ENCODE measurements at regions not wholly inside any gene's neighbourhood (a gene's known extent, or its start where the extent isn't known, plus 50 kb on each side); places are given as distances from the start of the nearest gene placed in this dataset.

DNA sequence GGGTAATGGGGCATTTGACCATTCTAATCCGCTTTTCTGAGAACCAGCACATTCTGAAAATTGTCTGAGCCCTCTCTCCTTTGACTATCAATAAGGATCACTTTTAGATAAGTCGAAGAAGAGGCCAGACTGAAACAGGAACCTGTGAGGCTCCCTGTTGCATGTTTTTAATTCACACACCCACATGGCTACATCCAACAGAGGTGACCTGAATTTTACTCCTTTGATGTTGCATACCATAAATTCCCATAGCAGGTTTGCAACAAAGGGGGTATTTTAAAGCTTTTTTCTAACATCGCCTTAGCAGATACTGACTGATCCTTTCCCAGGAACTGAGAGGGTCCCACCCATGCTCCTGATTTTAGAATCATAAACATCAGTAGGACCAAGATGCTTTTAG lies 450.8 kb downstream of the USP25 start:
- no peak for DNase-seq (ENCODE audit: low read depth)

DNA sequence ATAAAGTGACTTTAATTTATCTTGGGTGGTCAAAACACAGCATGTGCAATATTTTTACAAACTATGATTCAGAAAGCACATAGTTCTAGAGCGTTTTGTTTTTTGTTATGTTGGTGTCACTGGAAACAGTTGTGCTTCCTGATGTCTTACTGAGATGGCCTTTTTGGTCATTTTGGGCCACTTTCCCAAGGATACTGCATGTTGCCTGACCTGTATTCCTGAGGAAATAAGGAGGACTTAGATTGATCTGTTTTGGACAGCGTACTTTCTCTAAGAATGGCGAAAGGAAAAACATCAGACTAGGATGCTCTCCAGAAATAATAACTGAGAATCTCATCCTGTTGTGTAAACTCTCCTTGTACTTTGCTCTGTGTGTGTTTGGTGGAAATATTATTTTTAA lies 451.2 kb downstream of the USP25 start:
- no peak for DNase-seq (ENCODE audit: low read depth)

DNA sequence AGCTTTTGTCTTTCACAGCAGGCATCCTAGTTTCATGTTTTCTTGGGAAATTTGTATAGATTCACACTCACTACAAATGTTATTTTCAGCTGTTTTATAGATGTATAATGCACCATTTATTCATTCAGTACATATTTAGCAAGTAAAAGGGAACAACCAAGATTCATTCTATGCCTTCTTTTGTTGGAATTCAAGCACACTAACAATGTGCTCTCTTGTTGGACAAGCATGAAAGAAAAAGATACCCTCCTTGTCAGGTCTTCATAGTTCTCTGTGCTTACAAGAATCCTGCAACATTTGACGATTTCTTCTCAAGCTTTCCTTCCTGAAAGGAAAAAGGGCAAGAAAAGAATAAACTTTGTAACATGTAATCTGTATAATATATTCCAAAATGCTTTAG lies 456.0 kb downstream of the USP25 start:
- DNase-seq (ENCODE audit: low read depth), result no peak

DNA sequence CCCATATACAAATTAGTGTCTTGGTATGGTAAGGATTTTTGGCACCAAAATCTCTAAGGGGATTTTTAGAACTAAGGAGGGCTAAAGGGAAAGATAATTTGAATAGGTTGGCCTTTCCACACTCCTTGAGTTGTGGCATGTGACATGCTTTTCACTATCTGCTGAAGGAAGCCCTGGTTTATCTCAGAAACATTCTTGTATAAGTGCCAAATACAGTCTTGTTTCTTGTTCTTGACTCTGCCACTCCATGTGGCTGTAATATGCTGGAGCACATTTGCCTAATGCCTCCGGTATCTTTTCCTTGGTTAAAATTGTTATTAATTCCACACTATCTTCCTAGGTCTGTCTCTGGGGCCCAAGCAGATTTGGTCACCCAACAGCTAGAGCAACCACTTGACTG lies 457.0 kb downstream of the USP25 start:
- DNase-seq (ENCODE audit: low read depth), result no peak

DNA sequence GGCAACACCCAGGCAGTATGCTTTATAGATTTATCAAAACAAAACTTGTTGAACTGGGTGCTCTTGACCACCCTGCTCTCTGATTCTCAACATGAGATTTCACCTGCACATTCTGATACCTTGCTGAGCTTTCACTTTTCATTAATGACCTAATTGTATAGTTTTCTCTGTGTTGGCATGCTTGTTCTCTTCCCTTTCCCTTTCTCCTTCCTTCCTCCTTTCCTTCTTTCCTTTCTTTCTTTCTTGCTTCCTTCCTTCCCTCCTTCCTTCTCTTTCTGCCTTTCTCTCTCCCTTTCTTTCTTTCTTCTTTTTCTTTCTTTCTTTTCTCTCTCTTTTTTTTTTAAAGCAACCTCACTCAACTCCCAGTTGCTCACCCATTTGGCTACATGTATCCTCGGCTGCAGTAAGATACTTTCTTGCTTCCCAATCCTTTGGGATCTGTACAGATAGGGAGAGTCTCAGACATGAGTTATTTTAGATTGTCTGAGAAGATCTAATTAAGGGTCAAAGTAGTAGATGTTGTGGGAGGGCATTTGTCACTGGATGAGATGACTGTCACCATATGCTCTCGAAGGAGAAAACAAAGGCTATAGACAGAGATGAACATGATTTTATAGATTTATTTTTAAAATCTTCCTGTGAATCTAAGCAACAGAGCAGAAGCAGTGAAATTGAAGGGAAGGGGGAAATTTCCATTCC lies 458.0 kb downstream of the USP25 start:
- no peak for DNase-seq (ENCODE audit: low read depth)

DNA sequence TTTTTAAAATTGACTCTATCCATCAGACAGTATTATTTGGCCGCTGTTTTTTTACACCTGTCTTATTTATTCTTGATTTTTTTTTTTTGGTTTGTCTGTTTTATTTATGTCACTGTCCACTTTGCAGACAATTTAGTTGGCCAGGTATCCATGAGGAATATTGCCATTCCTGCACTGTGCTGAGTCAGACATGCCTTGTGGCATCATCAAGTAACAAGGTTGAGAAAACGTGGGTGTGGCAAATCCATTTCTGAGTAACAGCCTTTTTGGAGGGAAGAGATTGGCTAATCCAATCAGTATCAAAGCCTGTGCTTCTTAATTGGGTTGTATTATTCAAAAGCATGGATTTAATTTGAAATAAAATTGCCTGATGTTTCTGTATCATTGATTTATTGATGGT lies 463.1 kb downstream of the USP25 start:
- DNase-seq (ENCODE audit: low read depth), result no peak

DNA sequence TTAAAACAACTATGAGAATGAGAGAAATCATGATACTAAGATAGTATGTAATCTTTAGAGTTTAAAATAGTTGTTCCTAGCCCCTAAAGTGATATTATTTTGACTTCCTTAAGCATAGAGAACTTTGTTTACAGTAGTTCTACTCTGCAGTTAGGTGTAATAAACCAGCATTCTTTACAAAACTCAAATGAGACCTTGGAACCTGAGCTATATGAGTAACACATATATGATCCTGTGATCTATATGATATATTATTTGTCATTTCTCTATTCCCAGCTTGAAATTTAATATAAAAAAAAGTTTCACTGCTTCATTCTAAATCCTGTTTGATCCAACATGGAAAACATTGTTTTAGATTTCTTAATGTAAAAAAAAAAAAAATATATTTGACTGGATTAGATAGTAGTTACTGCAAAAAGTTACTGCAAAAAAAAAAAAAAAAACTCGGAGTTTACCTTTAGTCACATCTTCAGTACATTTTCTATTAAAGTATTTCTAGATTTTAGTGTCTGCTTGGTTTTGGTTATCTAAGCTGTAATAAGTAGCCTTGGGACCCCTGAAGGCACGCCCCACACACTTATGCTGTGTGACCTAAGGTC lies 463.8 kb downstream of the USP25 start:
- no peak for DNase-seq (ENCODE audit: low read depth)

DNA sequence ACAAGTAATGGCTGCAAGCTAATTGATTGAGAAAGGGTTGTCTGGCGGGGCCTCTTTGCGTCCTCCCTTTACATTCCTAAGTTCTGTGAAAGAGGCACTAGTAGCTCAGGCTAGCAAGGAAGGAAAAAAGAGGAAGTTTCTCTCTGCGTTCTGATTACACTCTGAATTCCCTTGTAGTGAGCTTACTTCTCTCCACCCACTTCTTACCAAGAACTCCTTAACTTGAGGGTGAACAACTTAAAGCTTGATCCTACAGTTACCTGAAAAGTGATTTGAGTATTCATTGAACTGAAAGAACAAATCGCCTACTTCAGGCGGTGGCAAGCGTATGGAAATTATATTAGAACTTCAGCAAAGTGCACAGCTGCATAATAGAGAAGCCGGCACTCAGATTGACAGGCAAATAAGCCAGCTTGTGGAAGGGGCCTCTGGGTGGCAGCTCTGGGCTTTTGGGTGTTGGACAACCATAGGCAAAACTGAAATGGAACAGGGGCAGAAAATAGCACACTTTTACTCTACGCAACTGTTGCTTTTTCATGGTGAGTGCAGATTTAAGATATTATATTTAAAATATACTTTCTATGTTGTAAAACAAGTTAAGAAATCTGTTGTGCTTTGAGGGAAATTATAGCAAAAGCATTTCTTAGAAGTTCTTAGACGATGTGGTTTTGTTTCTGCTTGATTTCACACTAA lies 464.5 kb downstream of the USP25 start:
- no peak for DNase-seq (ENCODE audit: low read depth)

DNA sequence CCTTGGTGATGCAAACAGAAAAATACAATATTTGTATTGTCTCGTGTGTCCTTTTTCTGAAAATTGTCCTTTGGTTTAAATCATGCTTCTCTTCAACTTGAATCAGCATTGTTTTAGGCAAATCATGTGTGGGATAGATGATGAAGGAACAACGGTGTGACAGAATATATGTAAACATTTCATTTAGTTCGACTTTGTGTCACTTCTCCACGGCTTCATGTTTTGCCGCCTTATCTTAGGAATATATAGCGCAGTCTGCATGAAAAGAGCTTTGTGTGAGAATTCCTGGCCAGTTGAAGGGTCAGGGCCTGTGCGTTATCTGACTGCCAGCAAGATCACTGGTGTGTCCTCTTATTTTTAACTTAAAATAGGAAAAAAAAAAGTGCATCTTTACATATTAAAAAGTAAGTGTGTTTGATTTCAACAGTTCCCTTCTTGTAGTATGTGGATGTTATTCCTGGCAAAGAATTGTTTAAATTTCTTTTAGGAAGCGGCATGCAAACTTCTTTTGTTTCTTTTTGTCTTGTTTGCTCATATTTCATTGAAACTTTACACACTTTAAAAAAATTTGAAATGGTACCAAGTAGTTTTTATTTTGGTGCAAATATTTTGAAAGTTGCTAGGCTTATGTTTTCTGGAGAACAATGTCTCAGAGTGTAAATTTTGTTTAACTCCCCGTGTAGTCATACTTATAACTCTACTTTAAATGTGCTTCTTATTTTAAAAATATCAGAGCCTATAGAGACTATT lies 465.2 kb downstream of the USP25 start:
- no peak for DNase-seq (ENCODE audit: low read depth)

DNA sequence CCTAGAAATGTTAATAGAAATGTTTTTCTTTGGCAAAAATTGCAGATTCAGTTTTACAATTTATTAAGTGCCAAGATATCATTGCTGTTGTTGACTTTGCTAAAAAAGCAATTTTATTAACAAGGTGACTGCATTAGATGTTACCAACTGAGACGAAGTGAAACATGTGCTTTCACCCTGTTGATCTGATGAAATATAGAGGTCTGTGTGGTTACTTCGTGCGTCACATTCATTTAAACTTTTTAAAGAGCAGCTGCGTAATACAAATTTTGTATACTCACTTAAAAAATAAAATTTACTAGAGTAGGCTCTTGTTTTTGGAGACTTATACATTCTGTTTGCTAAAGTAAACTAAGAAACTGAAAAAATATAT lies 465.7 kb downstream of the USP25 start:
- no peak for DNase-seq (ENCODE audit: low read depth)

DNA sequence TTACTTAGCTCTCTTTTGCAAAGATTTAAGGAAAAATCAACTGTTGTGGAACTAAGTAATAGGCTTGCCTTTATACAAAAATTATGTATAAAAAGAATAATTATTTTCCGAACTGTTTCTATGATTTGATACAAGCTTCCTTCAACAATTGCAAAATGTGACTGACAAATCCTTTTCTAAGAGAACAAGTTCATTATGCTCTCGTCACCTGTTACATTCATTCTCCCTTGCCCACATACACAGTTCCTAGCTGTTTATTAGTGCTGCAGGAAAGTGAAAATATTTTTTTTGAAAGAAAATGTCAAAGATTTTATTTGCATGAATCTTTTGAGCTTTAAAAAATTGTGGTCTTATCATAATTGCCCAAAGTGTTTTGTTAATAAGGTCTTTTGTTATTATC lies 466.2 kb downstream of the USP25 start:
- DNase-seq (ENCODE audit: low read depth), result no peak

DNA sequence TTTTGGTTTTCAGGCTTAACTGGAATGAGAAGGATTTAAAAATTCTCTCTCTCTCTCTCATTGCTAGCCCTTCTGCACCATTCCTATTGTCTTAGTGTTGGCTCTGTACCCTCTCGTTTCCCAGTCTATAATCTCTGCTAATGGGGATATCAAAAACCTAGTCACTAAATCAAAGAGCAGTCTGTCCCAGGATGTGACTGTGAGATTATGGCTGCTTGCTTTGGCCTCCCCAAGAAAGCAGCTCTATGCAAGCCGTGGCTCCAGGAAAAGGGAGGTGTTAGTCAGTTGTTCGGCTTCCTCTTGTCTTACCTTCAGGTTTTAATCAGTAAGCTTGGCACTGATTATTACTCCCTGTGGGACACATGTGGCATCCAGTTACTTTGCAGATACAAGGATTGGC lies 468.8 kb downstream of the USP25 start:
- DNase-seq (ENCODE audit: low read depth), result no peak

DNA sequence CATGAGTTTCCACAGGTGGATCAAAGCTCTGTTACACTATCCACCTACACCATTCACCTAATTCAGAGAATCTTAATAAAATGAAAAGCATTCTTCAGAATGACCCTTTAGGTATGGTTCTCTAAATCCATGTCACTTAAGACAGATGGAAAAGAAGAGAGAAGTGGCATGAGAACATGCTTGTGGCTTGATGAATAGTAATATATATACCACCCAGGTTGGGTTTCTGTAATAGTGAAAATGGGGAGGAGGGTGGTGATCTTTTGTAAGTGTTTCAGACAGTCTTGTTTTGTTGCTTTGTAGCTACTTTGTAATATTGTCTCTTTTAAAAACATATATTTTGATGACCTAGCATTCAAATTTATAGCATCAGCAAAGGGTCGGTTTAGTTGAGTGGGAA lies 469.8 kb downstream of the USP25 start:
- DNase-seq (ENCODE audit: low read depth), result no peak

DNA sequence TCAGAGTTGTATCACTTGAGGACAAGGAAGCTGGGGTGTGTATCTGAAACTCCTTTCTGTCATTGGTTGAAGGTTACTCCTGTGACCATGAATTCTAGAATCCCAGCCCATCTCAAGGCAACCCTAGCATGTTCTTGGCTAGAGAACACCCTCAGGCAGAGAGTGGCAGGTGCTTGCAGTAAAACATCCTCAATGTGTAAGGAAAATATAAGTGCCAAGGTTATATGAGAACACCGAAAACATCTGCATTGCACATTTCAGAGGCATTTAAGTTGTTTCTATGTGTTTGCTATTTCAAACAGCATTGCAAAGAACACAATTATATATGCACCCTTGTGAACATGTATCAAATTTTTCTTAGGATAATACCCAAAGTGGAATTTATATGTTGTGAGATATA lies 471.9 kb downstream of the USP25 start:
- DNase-seq (ENCODE audit: low read depth), result no peak

DNA sequence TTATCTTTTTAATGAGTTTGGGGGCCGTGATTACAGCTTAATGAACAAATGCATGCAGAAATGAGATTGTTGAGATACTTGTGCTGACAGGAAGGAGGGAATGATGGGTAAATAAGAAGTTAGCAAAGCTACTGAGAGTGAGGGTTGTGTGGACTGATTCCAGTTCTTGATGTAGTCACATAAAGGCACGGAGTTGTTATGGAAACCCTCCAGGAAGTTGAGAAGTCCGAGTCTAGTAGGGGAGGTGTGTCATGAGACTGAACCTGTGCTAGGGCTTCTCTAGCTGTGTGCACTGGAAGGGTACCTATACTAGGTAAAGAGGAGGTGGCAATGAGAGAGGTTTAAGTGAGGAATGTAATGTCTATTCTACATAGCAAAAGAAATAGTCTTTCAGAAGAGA lies 475.7 kb downstream of the USP25 start:
- DNase-seq (ENCODE audit: low read depth), result no peak

DNA sequence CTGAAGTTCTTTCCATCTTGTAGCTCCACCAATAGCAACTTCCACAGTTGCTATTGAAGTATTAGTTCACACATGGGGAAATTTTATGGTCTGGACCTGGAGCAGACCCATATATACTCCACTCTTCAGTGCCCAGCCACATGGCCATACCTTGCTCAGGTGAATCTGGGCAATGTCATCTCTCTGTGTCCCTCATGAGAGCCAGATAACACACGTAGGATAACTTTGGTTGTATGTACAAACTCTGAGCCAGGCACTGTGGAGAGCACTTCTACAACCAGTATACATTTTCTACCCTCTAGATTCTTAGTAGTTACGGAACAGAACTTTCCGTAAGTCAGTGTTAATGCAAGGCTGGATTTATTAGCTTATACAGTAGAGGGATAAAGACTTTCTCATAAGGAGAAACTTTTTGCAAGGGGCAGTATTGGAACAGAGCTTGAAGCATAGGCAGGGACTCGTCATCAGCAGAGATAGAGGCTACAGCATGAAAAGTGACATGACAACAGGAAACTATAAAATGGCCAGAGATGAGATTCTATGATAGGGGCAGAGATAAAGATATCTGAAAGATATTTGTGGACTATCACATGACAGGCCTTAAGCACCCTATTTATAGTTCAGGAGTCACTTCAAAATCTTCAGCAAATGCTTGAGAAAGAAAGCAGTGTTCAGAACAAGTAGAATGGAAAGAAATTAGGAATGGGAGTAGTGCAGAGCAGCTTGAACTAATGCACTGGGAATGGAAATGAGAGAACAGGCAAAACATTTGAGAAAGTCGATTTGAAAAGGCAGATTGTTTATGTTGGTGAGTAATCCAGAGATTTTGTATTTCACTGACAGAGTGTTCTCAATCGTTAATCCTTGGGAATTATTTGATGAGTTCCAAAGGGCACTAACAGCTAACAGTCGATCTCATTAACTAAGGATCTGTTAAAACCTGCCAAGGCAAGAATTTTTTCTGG lies 481.8 kb downstream of the USP25 start:
- DNase-seq (ENCODE audit: low read depth), result no peak

DNA sequence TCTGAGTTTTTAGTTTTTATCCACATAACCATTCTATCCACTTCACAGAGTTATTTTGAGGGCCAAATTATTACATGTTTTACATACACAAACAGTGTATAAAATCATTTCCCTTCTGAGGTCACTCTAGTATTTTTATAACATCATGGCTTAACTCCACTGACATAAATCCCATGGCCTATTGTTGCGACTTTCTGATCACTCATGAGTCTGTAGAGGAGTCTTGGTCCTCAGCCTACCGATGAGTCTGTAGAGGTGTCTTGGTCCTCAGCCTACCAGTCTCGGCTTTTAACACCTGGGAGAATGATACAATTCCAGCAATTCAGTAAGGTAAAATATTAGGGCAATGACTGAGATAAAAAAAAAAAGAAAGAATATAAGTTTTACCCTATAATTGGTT lies 483.7 kb downstream of the USP25 start:
- DNase-seq (ENCODE audit: low read depth), result no peak

DNA sequence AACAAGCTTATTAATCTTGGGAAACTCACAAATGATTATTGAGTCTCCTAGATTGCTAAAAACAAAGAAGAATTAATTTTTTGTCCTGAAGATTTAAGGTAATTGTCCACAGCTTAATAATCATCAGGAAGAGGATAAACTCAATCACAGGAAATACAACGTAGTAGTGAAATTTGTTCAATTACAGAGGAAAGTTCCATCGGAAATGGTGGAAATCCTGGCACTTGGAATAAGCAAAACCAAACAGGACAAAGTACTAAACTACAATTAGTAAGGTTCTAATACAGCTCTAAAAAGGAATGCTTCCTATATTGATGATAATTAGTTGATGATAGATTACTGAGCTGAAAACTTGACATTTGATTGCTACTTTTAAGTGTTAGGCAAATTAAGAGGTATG lies 485.4 kb downstream of the USP25 start:
- no peak for DNase-seq (ENCODE audit: low read depth)

DNA sequence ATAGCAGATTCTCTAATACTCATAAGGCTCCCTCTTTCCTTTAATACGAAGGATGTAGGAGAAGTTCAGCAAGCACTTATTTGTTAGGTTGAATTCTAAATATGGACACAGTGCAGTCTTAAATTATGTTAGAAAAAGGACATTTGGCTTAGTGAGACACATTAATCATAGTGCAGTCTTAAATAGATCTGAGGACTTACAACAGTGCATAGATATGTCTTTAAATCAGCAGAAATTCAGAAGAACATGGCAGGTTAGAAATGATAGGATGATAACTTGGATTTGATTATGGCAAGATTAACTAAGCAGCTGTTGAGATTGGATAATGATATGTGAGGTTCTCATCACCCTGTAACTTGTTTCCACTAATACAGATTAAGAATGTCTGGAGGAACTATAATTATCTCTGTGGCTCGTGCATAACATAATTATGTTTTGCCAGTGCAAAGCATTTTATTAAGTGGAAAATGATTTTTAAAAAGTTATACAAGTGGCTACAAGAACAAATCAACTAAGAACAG lies 485.9 kb downstream of the USP25 start:
- no peak for DNase-seq (ENCODE audit: low read depth)

DNA sequence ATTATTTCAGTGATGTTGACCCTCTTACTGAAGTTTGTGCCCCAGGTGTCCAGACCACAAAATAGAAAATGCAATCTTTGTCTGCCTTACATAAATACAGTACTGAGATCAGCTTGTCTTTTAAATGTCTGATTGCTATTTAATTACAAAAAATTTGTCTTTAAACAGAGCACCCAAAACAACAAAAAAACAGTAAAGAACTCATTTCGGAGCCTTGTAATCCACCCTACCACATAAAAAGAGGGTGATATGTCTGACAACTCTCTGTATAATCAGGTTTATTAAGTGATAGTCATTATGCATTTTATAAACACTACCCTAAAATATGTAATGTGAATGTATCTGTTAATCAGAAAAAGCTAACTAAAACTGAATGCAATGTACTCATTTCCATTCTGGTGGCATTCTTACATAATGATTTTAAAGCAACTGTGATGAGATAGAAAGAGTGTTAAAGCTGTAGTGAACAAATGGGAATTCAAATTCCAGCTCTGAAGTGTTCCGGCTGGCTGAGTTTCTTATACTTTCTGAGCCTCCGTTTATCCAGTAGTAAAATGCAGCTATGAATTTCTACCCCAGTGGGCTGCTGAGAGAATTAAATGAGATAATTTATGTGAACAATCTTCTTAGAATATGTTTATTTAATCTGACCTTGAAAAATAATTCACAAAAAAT lies 486.6 kb downstream of the USP25 start:
- DNase-seq (ENCODE audit: low read depth), result no peak

Measured in GM04503 (cell line).